ENCODE measurements at regions not wholly inside any gene's neighbourhood (a gene's known extent, or its start where the extent isn't known, plus 50 kb on each side); places are given as distances from the start of the nearest gene placed in this dataset.

GRCh38 chr16:86307514-86307903 is 202.8 kb upstream of the FOXF1 start:
- peak; percentile 55 for DNase-seq (ENCODE audit: low spot score)
- CTCF ChIA-PET: interaction anchor here (0.5 kb wide), 1 partner anchor 153 kb away, joined by 3 read pairs; no protein-coding TSS in a partner anchor

DNA sequence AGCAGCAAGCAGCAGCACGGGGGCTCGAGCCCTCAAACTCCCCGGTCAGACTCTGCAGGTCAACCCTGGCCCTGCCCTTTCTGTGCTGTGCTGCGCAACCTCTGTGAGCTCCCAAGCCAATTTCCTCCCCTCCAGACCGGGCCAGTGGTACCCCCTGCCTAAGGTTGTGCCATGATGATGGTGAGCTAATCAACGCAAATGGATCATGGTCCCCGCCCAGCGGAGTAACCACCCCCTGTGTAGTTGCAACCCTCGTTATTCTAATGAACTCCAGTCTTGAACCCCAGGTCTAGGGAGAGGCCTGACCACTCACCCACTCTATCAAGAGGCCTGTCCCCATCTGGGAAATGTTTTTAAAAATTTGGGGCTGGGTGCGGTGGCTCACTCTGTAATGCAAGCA is 201.8 kb upstream of the FOXF1 start:
- ChIA-PET POLR2A (ENCODE audit: low non-redundant PET) (no interaction called here), CTCF (interaction anchor here (0.5 to 0.6 kb wide), 2 partner anchors 98 to 754 kb away, joined by 3 to 4 read pairs; no protein-coding TSS in a partner anchor)
- H3K27ac ChIP-seq: peak overlapping the region; percentile 38; the same call in 1 of the 2 replicates
- no peak for DNase-seq (ENCODE audit: low spot score)
- no peak for TF ChIP-seq CTCF (conservative IDR thresholded peaks at IDR 0.05; ENCODE audit: low read depth)

More at GRCh38 chr16:86307514-86307903, 202.8 kb upstream of the FOXF1 start:
- POLR2A ChIA-PET (ENCODE audit: low non-redundant PET): no interaction called here
- no peak for TF ChIP-seq CTCF (conservative IDR thresholded peaks at IDR 0.05; ENCODE audit: low read depth)
- no peak overlapping the region for H3K27ac ChIP-seq

DNA sequence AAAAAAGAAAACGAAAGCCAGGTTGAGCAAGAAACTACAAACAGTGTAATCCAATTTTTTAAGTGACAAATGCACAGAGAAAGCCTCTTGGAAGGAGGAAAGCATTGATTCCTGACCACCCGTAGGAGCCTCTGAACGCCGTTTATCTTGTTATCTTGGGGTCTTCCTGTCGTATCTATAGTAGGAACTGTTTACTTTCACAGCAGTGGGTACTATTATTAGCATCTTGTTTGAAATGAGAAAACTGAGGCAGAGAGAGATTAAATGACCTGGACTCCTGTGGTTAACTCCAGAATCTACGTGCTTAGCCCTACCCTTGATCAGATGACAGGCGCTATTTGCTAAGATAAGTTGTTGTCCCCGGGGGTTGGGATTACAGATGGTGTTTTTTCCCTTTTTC is 196.7 kb upstream of the FOXF1 start:
- CTCF ChIA-PET: interaction anchor here (0.6 kb wide), 1 partner anchor 190 kb away, joined by 3 read pairs; no protein-coding TSS in a partner anchor
- no peak overlapping the region for H3K27ac ChIP-seq
- DNase-seq (ENCODE audit: low spot score): no peak
- no peak for TF ChIP-seq CTCF (conservative IDR thresholded peaks at IDR 0.05; ENCODE audit: low read depth)
- POLR2A ChIA-PET (ENCODE audit: low non-redundant PET): no interaction called here

DNA sequence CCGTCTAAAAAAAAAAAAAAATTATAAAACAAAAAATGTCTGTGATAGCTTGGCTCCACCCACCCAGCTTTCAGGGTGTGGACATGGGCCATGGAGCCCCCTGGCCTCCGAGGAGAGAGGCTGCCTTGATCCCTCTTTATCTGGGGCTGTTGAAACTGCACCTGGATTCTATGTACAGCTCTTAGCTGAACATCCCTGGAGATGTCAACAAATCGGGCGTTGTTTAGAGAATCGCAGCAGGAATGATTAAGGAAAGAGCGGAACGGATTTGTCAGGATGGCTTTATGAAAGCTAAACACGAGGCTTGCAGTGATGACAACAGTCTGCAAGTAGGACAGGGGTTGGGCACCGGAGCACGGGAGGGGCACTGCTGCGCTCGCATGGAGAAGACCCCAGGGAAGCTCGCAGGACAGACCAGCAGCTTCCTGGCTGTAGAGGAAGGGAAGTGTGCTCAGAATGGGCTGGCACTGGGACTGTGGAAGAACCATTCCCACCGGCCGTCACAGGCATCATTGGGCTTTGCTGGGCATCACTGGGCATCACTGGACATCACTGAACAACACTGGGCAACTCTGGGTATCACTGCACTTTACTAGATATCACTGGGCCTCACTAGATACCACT is 195.8 kb upstream of the FOXF1 start:
- no peak for DNase-seq (ENCODE audit: low spot score)
- ChIA-PET CTCF (no interaction called here), POLR2A (ENCODE audit: low non-redundant PET) (no interaction called here)
- no peak for TF ChIP-seq CTCF (conservative IDR thresholded peaks at IDR 0.05; ENCODE audit: low read depth)
- H3K27ac ChIP-seq: no peak overlapping the region

- no peak for TF ChIP-seq CTCF (conservative IDR thresholded peaks at IDR 0.05; ENCODE audit: low read depth)
- CTCF ChIA-PET: no interaction called here
- POLR2A ChIA-PET (ENCODE audit: low non-redundant PET): interaction anchor here (0.7 kb wide), 1 partner anchor 514 kb away, joined by 5 read pairs; no protein-coding TSS in a partner anchor
- no peak for DNase-seq (ENCODE audit: low spot score)
- H3K27ac ChIP-seq: no peak overlapping the region
Observed at GRCh38 chr16:86316967-86317812, 193.1 kb upstream of the FOXF1 start.

DNA sequence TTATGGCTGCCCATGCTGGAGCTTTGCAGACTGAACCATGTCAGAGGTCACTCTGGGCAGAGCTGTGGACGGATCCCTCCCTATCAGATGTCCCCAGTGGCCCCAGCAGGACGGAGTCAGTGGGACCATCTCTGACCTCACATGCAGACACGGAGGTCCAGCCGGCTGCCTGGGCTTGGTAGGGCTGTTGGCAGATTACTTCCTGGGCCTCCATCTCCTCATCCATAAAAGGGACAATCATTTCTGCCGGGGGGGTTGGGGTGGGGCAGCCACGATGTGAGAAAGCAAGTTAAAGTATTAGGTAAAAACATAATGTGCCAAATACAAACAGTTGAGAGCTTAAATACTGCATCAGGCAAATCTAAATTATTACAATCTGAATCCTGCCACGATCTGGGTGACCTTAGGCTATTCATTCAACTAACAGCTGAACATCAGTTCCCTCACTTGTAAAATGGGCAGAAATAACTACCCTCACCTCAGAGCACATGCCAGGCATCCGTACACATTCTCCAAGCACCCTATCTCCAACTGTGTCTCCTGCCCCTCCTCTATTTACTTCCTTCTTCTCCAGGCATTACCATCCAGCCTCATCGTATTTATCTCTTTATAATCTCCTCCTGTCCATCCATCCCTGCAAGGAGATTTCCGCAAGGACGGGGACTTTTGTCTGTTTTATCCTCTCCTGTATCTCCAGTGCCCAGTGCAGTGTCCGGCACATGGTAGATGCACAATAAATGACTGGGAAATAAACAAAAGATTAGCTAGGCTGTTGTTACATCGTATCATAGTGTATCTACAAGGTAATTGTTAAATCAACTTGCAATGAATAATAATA is 192.3 kb upstream of the FOXF1 start:
- DNase-seq (ENCODE audit: low spot score): no peak
- ChIA-PET POLR2A (ENCODE audit: low non-redundant PET) (no interaction called here), CTCF (no interaction called here)
- H3K27ac ChIP-seq: no peak overlapping the region
- TF ChIP-seq CTCF (conservative IDR thresholded peaks at IDR 0.05; ENCODE audit: low read depth): no peak
